ENCODE measurements at regions not wholly inside any gene's neighbourhood (a gene's known extent, or its start where the extent isn't known, plus 50 kb on each side); places are given as distances from the start of the nearest gene placed in this dataset.
A peak's percentile ranks its signal among the peaks of the same experiment; 100 is the strongest.

- no peak for DNase-seq (ENCODE audit: low spot score)
- in situ Hi-C loops (cut with MboI; ENCODE audit: low pct_unique_long_range_greater_than_20kb, low sequenced_read_pairs, unreplicated experiment): no loop called here
- TF ChIP-seq CTCF (IDR thresholded peaks at IDR 0.05; ENCODE audit: extremely low read depth, insufficient read depth, missing control alignments): peak; percentile 7
Observed at GRCh38 chr2:220104871-220105351, 477.5 kb downstream of the SLC4A3 start.

GRCh38 chr2:220106065-220106464 is 478.6 kb downstream of the SLC4A3 start:
- in situ Hi-C loops (cut with MboI; ENCODE audit: low pct_unique_long_range_greater_than_20kb, low sequenced_read_pairs, unreplicated experiment): no loop called here
- no peak for DNase-seq (ENCODE audit: low spot score)
- TF ChIP-seq CTCF (IDR thresholded peaks at IDR 0.05; ENCODE audit: extremely low read depth, insufficient read depth, missing control alignments): no peak

GRCh38 chr2:220107380-220107791 is 480.0 kb downstream of the SLC4A3 start:
- TF ChIP-seq CTCF (IDR thresholded peaks at IDR 0.05; ENCODE audit: extremely low read depth, insufficient read depth, missing control alignments): no peak
- DNase-seq (ENCODE audit: low spot score): no peak
- in situ Hi-C loops (cut with MboI; ENCODE audit: low pct_unique_long_range_greater_than_20kb, low sequenced_read_pairs, unreplicated experiment): no loop called here

DNA sequence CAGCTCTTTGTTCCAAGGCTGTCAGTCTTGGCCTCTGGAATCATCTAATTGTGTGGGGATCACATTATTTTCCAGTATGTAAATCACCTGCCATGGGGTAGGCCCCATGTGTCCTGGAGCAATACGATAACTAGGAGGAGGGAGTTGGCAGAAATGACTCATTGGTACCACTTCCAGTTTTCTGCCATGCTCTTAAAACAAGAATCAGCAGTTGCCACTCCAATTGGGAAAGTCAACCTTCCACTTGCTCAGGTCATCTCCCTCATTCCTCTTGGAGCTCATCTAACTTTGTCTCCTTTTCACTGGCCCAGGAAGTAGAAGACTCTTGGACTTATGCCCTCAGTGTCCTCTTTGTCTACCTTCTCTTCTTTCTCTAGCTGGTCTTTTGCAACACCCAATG is 487.0 kb downstream of the SLC4A3 start:
- TF ChIP-seq CTCF (IDR thresholded peaks at IDR 0.05; ENCODE audit: extremely low read depth, insufficient read depth, missing control alignments): no peak
- in situ Hi-C loops (cut with MboI; ENCODE audit: low pct_unique_long_range_greater_than_20kb, low sequenced_read_pairs, unreplicated experiment): no loop called here
- no peak for DNase-seq (ENCODE audit: low spot score)

- in situ Hi-C loops (cut with MboI; ENCODE audit: low pct_unique_long_range_greater_than_20kb, low sequenced_read_pairs, unreplicated experiment): no loop called here
- DNase-seq (ENCODE audit: low spot score): no peak
- no peak for TF ChIP-seq CTCF (IDR thresholded peaks at IDR 0.05; ENCODE audit: extremely low read depth, insufficient read depth, missing control alignments)
Observed at GRCh38 chr2:220117025-220117424, 489.6 kb downstream of the SLC4A3 start.

DNA sequence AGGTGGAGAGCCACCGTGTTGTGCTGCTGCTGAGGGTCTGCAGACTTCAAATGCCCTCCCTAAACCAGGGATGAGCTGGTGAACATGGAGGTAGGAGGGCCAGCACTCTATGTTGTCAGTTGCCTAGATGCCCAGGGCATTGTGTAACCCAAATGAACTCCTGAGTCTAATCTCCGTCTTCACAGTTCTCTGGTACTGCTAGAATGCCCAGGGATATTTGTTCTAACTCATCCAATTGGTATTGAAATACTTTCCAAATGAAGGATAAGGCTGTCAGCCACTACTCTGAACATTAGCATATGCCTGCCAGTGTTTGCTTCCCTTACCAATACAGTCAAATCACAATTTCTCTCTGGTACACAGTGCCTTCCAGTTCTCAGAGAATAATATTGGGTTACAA is 492.6 kb downstream of the SLC4A3 start:
- in situ Hi-C loops (cut with MboI; ENCODE audit: low pct_unique_long_range_greater_than_20kb, low sequenced_read_pairs, unreplicated experiment): no loop called here
- DNase-seq (ENCODE audit: low spot score): no peak
- TF ChIP-seq CTCF (IDR thresholded peaks at IDR 0.05; ENCODE audit: extremely low read depth, insufficient read depth, missing control alignments): no peak

GRCh38 chr2:220123751-220124150 is 496.3 kb downstream of the SLC4A3 start:
- in situ Hi-C loops (cut with MboI; ENCODE audit: low pct_unique_long_range_greater_than_20kb, low sequenced_read_pairs, unreplicated experiment): no loop called here
- no peak for DNase-seq (ENCODE audit: low spot score)
- TF ChIP-seq CTCF (IDR thresholded peaks at IDR 0.05; ENCODE audit: extremely low read depth, insufficient read depth, missing control alignments): no peak
